ENCODE measurements at regions not wholly inside any gene's neighbourhood (a gene's known extent, or its start where the extent isn't known, plus 50 kb on each side); places are given as distances from the start of the nearest gene placed in this dataset.

GRCh38 chr2:48069769-48070168 lies 163.5 kb upstream of the FBXO11 start:
- TF ChIP-seq CTCF (IDR thresholded peaks at IDR 0.05) (no peak), POLR2AphosphoS5 (IDR thresholded peaks at IDR 0.05) (no peak)
